Effector memory CD8-positive, alpha-beta T cell (primary cell): ENCODE measurements at regions not wholly inside any gene's neighbourhood (a gene's known extent, or its start where the extent isn't known, plus 50 kb on each side); places are given as distances from the start of the nearest gene placed in this dataset.
"Not testable (repeated sequence)": the region's sequence is repeated elsewhere in the genome, so short reads cannot be mapped to it uniquely, and the experiment has no call there.

ENCODE experiments used
- ATAC-seq: fragments of 150-1000 bp; cut with Tn5 transposase; replicated peaks from 2 replicates; pipeline ENCODE4 v1.10.0; 2021; ENCODE audit warnings: mild to moderate bottlenecking, moderate library complexity
- DNase-seq, 3 experiments: peaks; one replicate each; pipeline ENCODE4 v3.0.0; 2021
- H3K27ac Mint-ChIP-seq, 2 donors: one replicate each; pipeline ENCODE4 v1.8.0; 2022; ENCODE audit warnings: mild to moderate bottlenecking in 2 of 2, mixed read lengths in 2 of 2, moderate library complexity in 2 of 2
- H3K27me3 Mint-ChIP-seq, 2 donors: one replicate each; pipeline ENCODE4 v1.8.0; 2022; ENCODE audit warnings: mixed read lengths in 2 of 2
- H3K36me3 Mint-ChIP-seq: one replicate; pipeline ENCODE4 v1.8.0; 2022; ENCODE audit warnings: mild to moderate bottlenecking, moderate library complexity, mixed read lengths; ENCODE audit not compliant: insufficient read depth
- H3K4me1 Mint-ChIP-seq, 2 donors: one replicate each; pipeline ENCODE4 v1.8.0; 2022; ENCODE audit warnings: low read depth in 2 of 2, mixed read lengths in 2 of 2
- H3K4me3 Mint-ChIP-seq, 2 donors: one replicate each; pipeline ENCODE4 v1.8.0; 2022; ENCODE audit warnings: mild to moderate bottlenecking in 2 of 2, mixed read lengths in 2 of 2, moderate library complexity in 2 of 2
- H3K9me3 Mint-ChIP-seq, 2 donors: one replicate each; pipeline ENCODE4 v1.8.0; 2022; ENCODE audit warnings: mixed read lengths in 2 of 2

GRCh38 chr3:103189941-103190340 is 755.1 kb downstream of the ZPLD1 start:
- Mint-ChIP-seq H3K27ac (no peak overlapping the region), H3K4me1 (no peaks in the 10 kb centered on the region), H3K9me3 (peaks cover 0 to 2% of the 10 kb centered on the region in 2 donors), H3K27me3 (no peaks in the 10 kb centered on the region), H3K36me3 (no peaks in the 10 kb centered on the region), H3K4me3 (no peak overlapping the region)
- ATAC-seq (no peak), DNase-seq (no peak)

GRCh38 chr3:103195216-103195615 is 760.4 kb downstream of the ZPLD1 start:
- Mint-ChIP-seq H3K27me3 (no peaks in the 10 kb centered on the region), H3K4me3 (no peak overlapping the region), H3K27ac (no peak overlapping the region), H3K4me1 (no peaks in the 10 kb centered on the region), H3K9me3 (no peaks in the 10 kb centered on the region), H3K36me3 (no peaks in the 10 kb centered on the region)
- no peak for DNase-seq
- ATAC-seq = no peak

GRCh38 chr3:103203441-103203840 is 768.6 kb downstream of the ZPLD1 start:
- Mint-ChIP-seq H3K27ac (no peak overlapping the region), H3K36me3 (no peaks in the 10 kb centered on the region)
- ATAC-seq = no peak

GRCh38 chr3:103210583-103210982 is 775.8 kb downstream of the ZPLD1 start:
- Mint-ChIP-seq H3K27me3 (no peaks in the 10 kb centered on the region), H3K36me3 (no peaks in the 10 kb centered on the region), H3K9me3 (no peaks in the 10 kb centered on the region), H3K27ac (no peak overlapping the region), H3K4me3 (no peak overlapping the region), H3K4me1 (no peaks in the 10 kb centered on the region)
- DNase-seq (no peak), ATAC-seq (no peak)

More at GRCh38 chr3:103203441-103203840, 768.6 kb downstream of the ZPLD1 start:
- Mint-ChIP-seq H3K27me3 (no peaks in the 10 kb centered on the region), H3K4me1 (no peaks in the 10 kb centered on the region), H3K9me3 (peaks cover 0 to 3% of the 10 kb centered on the region in 2 donors), H3K4me3 (no peak overlapping the region)
- DNase-seq = no peak

- ATAC-seq (no peak), DNase-seq (no peak)
- Mint-ChIP-seq H3K4me3 (no peak overlapping the region), H3K36me3 (no peaks in the 10 kb centered on the region), H3K4me1 (no peaks in the 10 kb centered on the region), H3K27ac (no peak overlapping the region), H3K27me3 (no peaks in the 10 kb centered on the region), H3K9me3 (peaks cover 0 to 3% of the 10 kb centered on the region in 2 donors)
Observed at GRCh38 chr3:103218146-103218545, 783.3 kb downstream of the ZPLD1 start.

- Mint-ChIP-seq H3K4me3 (no peak overlapping the region), H3K36me3 (no peaks in the 10 kb centered on the region), H3K9me3 (peaks cover 0 to 3% of the 10 kb centered on the region in 2 donors), H3K4me1 (no peaks in the 10 kb centered on the region), H3K27me3 (no peaks in the 10 kb centered on the region), H3K27ac (no peak overlapping the region)
- DNase-seq = no peak
- no peak for ATAC-seq
Observed at GRCh38 chr3:103218793-103219192, 784.0 kb downstream of the ZPLD1 start.

- H3K36me3 Mint-ChIP-seq = no peaks in the 10 kb centered on the region
- no peak overlapping the region for H3K4me3 Mint-ChIP-seq
- no peaks in the 10 kb centered on the region for H3K4me1 Mint-ChIP-seq
Observed at GRCh38 chr3:103227651-103228050, 792.8 kb downstream of the ZPLD1 start.

GRCh38 chr3:103247459-103247858 is 812.6 kb downstream of the ZPLD1 start:
- DNase-seq (no peak), ATAC-seq (no peak)
- Mint-ChIP-seq H3K36me3 (no peaks in the 10 kb centered on the region), H3K27me3 (no peaks in the 10 kb centered on the region), H3K27ac (no peak overlapping the region), H3K4me1 (no peaks in the 10 kb centered on the region), H3K9me3 (peaks cover 0 to 3% of the 10 kb centered on the region in 2 donors), H3K4me3 (no peak overlapping the region)

More at GRCh38 chr3:103227651-103228050, 792.8 kb downstream of the ZPLD1 start:
- ATAC-seq (no peak), DNase-seq (no peak)
- Mint-ChIP-seq H3K9me3 (peaks cover 3 to 6% of the 10 kb centered on the region in 2 donors), H3K27me3 (no peaks in the 10 kb centered on the region), H3K27ac (no peak overlapping the region)

- H3K27me3 Mint-ChIP-seq, H3K4me1 Mint-ChIP-seq, ATAC-seq, H3K9me3 Mint-ChIP-seq, H3K36me3 Mint-ChIP-seq, H3K27ac Mint-ChIP-seq, DNase-seq, H3K4me3 Mint-ChIP-seq: not testable (repeated sequence)
Observed at GRCh38 chr3:103254827-103255226, 820.0 kb downstream of the ZPLD1 start.

GRCh38 chr3:103269287-103269686 is 834.5 kb downstream of the ZPLD1 start:
- H3K27me3 Mint-ChIP-seq = no peaks in the 10 kb centered on the region
- H3K9me3 Mint-ChIP-seq = peaks cover 0 to 7% of the 10 kb centered on the region in 2 donors
- H3K27ac Mint-ChIP-seq = no peak overlapping the region
- no peaks in the 10 kb centered on the region for H3K36me3 Mint-ChIP-seq
- no peak overlapping the region for H3K4me3 Mint-ChIP-seq
- H3K4me1 Mint-ChIP-seq = no peaks in the 10 kb centered on the region
- no peak for ATAC-seq
- no peak for DNase-seq

- DNase-seq (no peak), ATAC-seq (no peak)
- Mint-ChIP-seq H3K9me3 (peaks cover 3 to 7% of the 10 kb centered on the region in 2 donors), H3K27ac (no peak overlapping the region), H3K27me3 (no peaks in the 10 kb centered on the region), H3K4me1 (no peaks in the 10 kb centered on the region), H3K4me3 (no peak overlapping the region), H3K36me3 (no peaks in the 10 kb centered on the region)
Observed at GRCh38 chr3:103271575-103271974, 836.8 kb downstream of the ZPLD1 start.

- no peaks in the 10 kb centered on the region for H3K4me1 Mint-ChIP-seq
- H3K27ac Mint-ChIP-seq = no peak overlapping the region
- no peak for ATAC-seq
- peaks cover 0 to 3% of the 10 kb centered on the region in 2 donors for H3K9me3 Mint-ChIP-seq
- H3K27me3 Mint-ChIP-seq = no peaks in the 10 kb centered on the region
- no peak for DNase-seq
- H3K4me3 Mint-ChIP-seq = no peak overlapping the region
- H3K36me3 Mint-ChIP-seq = no peaks in the 10 kb centered on the region
Observed at GRCh38 chr3:103295974-103296570, 861.3 kb downstream of the ZPLD1 start.

GRCh38 chr3:103297502-103297901 is 862.7 kb downstream of the ZPLD1 start:
- H3K4me1 Mint-ChIP-seq, H3K4me3 Mint-ChIP-seq, H3K9me3 Mint-ChIP-seq, DNase-seq, H3K27ac Mint-ChIP-seq, H3K27me3 Mint-ChIP-seq, H3K36me3 Mint-ChIP-seq, ATAC-seq: not testable (repeated sequence)

GRCh38 chr3:103306104-103306503 is 871.3 kb downstream of the ZPLD1 start:
- no peaks in the 10 kb centered on the region for H3K4me1 Mint-ChIP-seq
- peaks cover 6 to 13% of the 10 kb centered on the region in 2 donors for H3K9me3 Mint-ChIP-seq
- H3K27me3 Mint-ChIP-seq = no peaks in the 10 kb centered on the region
- ATAC-seq = no peak
- H3K27ac Mint-ChIP-seq = no peak overlapping the region
- no peaks in the 10 kb centered on the region for H3K36me3 Mint-ChIP-seq
- no peak for DNase-seq
- H3K4me3 Mint-ChIP-seq = no peak overlapping the region
